Parathyroid adenoma (tissue), 2 donors: ENCODE measurements at regions not wholly inside any gene's neighbourhood (a gene's known extent, or its start where the extent isn't known, plus 50 kb on each side); places are given as distances from the start of the nearest gene placed in this dataset.

Source experiments
- H2AFZ ChIP-seq: fragments of 300-600 bp; sonication (generic); one replicate; pipeline ENCODE4 v1.7.0; 2017; ENCODE audit warnings: antibody characterized with exemption, mild to moderate bottlenecking
- H3K27ac ChIP-seq: fragments of 300-600 bp; sonication (generic); one replicate; pipeline ENCODE4 v1.7.0; 2017
- H3K27me3 ChIP-seq: fragments of 300-600 bp; sonication (generic); one replicate; pipeline ENCODE4 v1.7.0; 2017; ENCODE audit warnings: low read length; ENCODE audit not compliant: control insufficient read depth, insufficient read depth
- H3K36me3 ChIP-seq: fragments of 300-600 bp; sonication (generic); one replicate; pipeline ENCODE4 v1.7.0; 2017; ENCODE audit warnings: low read length; ENCODE audit not compliant: control insufficient read depth, insufficient read depth
- H3K4me1 ChIP-seq: fragments of 300-600 bp; sonication (generic); one replicate; pipeline ENCODE4 v1.7.0; 2017; ENCODE audit warnings: control low read depth
- H3K4me2 ChIP-seq: fragments of 300-600 bp; sonication (generic); one replicate; pipeline ENCODE4 v1.7.0; 2017; ENCODE audit warnings: low read length
- H3K4me3 ChIP-seq: fragments of 300-600 bp; sonication (generic); one replicate; pipeline ENCODE4 v1.7.0; 2017; ENCODE audit warnings: low read depth, low read length
- H3K79me2 ChIP-seq: fragments of 300-600 bp; sonication (generic); one replicate; pipeline ENCODE4 v1.7.0; 2017; ENCODE audit warnings: control low read depth
- H3K9ac ChIP-seq: fragments of 300-600 bp; sonication (generic); one replicate; pipeline ENCODE4 v1.7.0; 2017; ENCODE audit warnings: mild to moderate bottlenecking
- H3K9me3 ChIP-seq: fragments of 300-600 bp; sonication (generic); one replicate; pipeline ENCODE4 v1.7.0; 2017; ENCODE audit warnings: low read length; ENCODE audit not compliant: control insufficient read depth
- CTCF ChIP-seq: fragments of 300-600 bp; sonication (generic); IDR thresholded peaks from one replicate; pipeline ENCODE4 v1.7.0; 2017; ENCODE audit warnings: antibody characterized with exemption, mild to moderate bottlenecking
- donor health status: primary hyperparathyroidism.

GRCh38 chr9:118148990-118149389, 444.8 kb downstream of the TLR4 start:
- no peaks in the 10 kb centered on the region for H3K36me3 ChIP-seq
- no peak overlapping the region for H3K27ac ChIP-seq
- H3K9me3 ChIP-seq = no peaks in the 10 kb centered on the region
- no peaks in the 10 kb centered on the region for H3K4me1 ChIP-seq
- H3K4me3 ChIP-seq = no peak overlapping the region
- TF ChIP-seq CTCF = no peak
- H2AFZ ChIP-seq = no peak overlapping the region
- no peaks in the 10 kb centered on the region for H3K27me3 ChIP-seq
- H3K79me2 ChIP-seq = no peaks in the 10 kb centered on the region
- no peak overlapping the region for H3K4me2 ChIP-seq
- no peak overlapping the region for H3K9ac ChIP-seq

GRCh38 chr9:118156846-118157245, 452.6 kb downstream of the TLR4 start:
- H3K27me3 ChIP-seq = no peaks in the 10 kb centered on the region

GRCh38 chr9:118162716-118163115, 458.5 kb downstream of the TLR4 start:
- H3K27me3 ChIP-seq = no peaks in the 10 kb centered on the region
- no peaks in the 10 kb centered on the region for H3K9me3 ChIP-seq
- H3K27ac ChIP-seq = no peak overlapping the region
- TF ChIP-seq CTCF = no peak
- H3K4me2 ChIP-seq = no peak overlapping the region
- no peak overlapping the region for H3K4me3 ChIP-seq
- no peaks in the 10 kb centered on the region for H3K4me1 ChIP-seq
- H3K79me2 ChIP-seq = no peaks in the 10 kb centered on the region
- no peak overlapping the region for H2AFZ ChIP-seq
- H3K36me3 ChIP-seq = no peaks in the 10 kb centered on the region
- no peak overlapping the region for H3K9ac ChIP-seq

More at GRCh38 chr9:118156846-118157245, 452.6 kb downstream of the TLR4 start:
- Histone ChIP-seq H3K79me2 (no peaks in the 10 kb centered on the region), H3K9me3 (no peaks in the 10 kb centered on the region), H3K4me1 (no peaks in the 10 kb centered on the region), H3K4me2 (no peak overlapping the region), H3K27ac (no peak overlapping the region), H3K4me3 (no peak overlapping the region), H2AFZ (no peak overlapping the region), H3K36me3 (no peaks in the 10 kb centered on the region), H3K9ac (no peak overlapping the region)
- no peak for TF ChIP-seq CTCF

GRCh38 chr9:118163751-118164150, 459.5 kb downstream of the TLR4 start:
- Histone ChIP-seq H3K4me2 (no peak overlapping the region), H3K9me3 (no peaks in the 10 kb centered on the region), H3K36me3 (no peaks in the 10 kb centered on the region), H3K79me2 (no peaks in the 10 kb centered on the region), H3K9ac (no peak overlapping the region), H2AFZ (no peak overlapping the region), H3K27ac (no peak overlapping the region), H3K27me3 (no peaks in the 10 kb centered on the region), H3K4me3 (no peak overlapping the region), H3K4me1 (no peaks in the 10 kb centered on the region)
- TF ChIP-seq CTCF = no peak

- Histone ChIP-seq H3K4me2 (no peak overlapping the region), H3K27me3 (no peaks in the 10 kb centered on the region), H3K4me3 (no peak overlapping the region), H3K79me2 (no peaks in the 10 kb centered on the region), H3K36me3 (no peaks in the 10 kb centered on the region), H3K9me3 (no peaks in the 10 kb centered on the region), H2AFZ (no peak overlapping the region), H3K9ac (no peak overlapping the region), H3K27ac (no peak overlapping the region), H3K4me1 (no peaks in the 10 kb centered on the region)
- TF ChIP-seq CTCF = no peak
Observed at GRCh38 chr9:118165451-118165850, 461.2 kb downstream of the TLR4 start.
